ENCODE measurements at regions not wholly inside any gene's neighbourhood (a gene's known extent, or its start where the extent isn't known, plus 50 kb on each side); places are given as distances from the start of the nearest gene placed in this dataset.

- DNase-seq, result no peak
- Mint-ChIP-seq H3K27ac (no peak overlapping the region), H3K27me3 (ENCODE audit: low read depth, poor library complexity) (peaks cover 2% of the 10 kb centered on the region), H3K36me3 (ENCODE audit: low read depth) (peaks cover 11% of the 10 kb centered on the region), H3K4me3 (no peak overlapping the region), H3K9me3 (no peaks in the 10 kb centered on the region), H3K4me1 (peaks cover 6% of the 10 kb centered on the region)
- TF ChIP-seq CTCF (IDR thresholded peaks at IDR 0.05), result no peak
Observed at GRCh38 chr14:71507681-71508080, 424.5 kb upstream of the RGS6 start.

- Mint-ChIP-seq H3K4me3 (no peak overlapping the region), H3K4me1 (peaks cover 6% of the 10 kb centered on the region), H3K36me3 (ENCODE audit: low read depth) (peaks cover 23% of the 10 kb centered on the region), H3K27ac (no peak overlapping the region), H3K9me3 (no peaks in the 10 kb centered on the region), H3K27me3 (ENCODE audit: low read depth, poor library complexity) (peaks cover 2% of the 10 kb centered on the region)
- TF ChIP-seq CTCF (IDR thresholded peaks at IDR 0.05), result no peak
- no peak for DNase-seq
Observed at GRCh38 chr14:71508901-71509300, 423.3 kb upstream of the RGS6 start.

- H3K36me3 Mint-ChIP-seq (ENCODE audit: low read depth), result peaks cover 41% of the 10 kb centered on the region
- H3K27me3 Mint-ChIP-seq (ENCODE audit: low read depth, poor library complexity), result peaks cover 2% of the 10 kb centered on the region
- H3K4me1 Mint-ChIP-seq, result peaks cover 13% of the 10 kb centered on the region
- no peak for TF ChIP-seq CTCF (IDR thresholded peaks at IDR 0.05)
- no peak overlapping the region for H3K4me3 Mint-ChIP-seq
- H3K9me3 Mint-ChIP-seq, result no peaks in the 10 kb centered on the region
- no peak overlapping the region for H3K27ac Mint-ChIP-seq
- DNase-seq, result no peak
Observed at GRCh38 chr14:71511152-71511551, 421.1 kb upstream of the RGS6 start.

GRCh38 chr14:71514941-71515919 lies 417.0 kb upstream of the RGS6 start:
- Mint-ChIP-seq H3K4me1 (peaks cover 13% of the 10 kb centered on the region), H3K27ac (peak overlapping the region; percentile 93), H3K36me3 (ENCODE audit: low read depth) (peaks cover 68% of the 10 kb centered on the region)

GRCh38 chr14:71521238-71522135 lies 410.7 kb upstream of the RGS6 start:
- TF ChIP-seq CTCF (IDR thresholded peaks at IDR 0.05), result no peak
- H3K27me3 Mint-ChIP-seq (ENCODE audit: low read depth, poor library complexity), result no peaks in the 10 kb centered on the region
- no peak for DNase-seq
- peaks cover 28% of the 10 kb centered on the region for H3K36me3 Mint-ChIP-seq (ENCODE audit: low read depth)
- no peak overlapping the region for H3K27ac Mint-ChIP-seq
- H3K4me3 Mint-ChIP-seq, result no peak overlapping the region
- H3K9me3 Mint-ChIP-seq, result peaks cover 12% of the 10 kb centered on the region
- H3K4me1 Mint-ChIP-seq, result peaks cover 15% of the 10 kb centered on the region

More at GRCh38 chr14:71514941-71515919, 417.0 kb upstream of the RGS6 start:
- peaks cover 2% of the 10 kb centered on the region for H3K27me3 Mint-ChIP-seq (ENCODE audit: low read depth, poor library complexity)
- H3K4me3 Mint-ChIP-seq, result no peak overlapping the region
- no peak for DNase-seq
- H3K9me3 Mint-ChIP-seq, result peaks cover 12% of the 10 kb centered on the region
- no peak for TF ChIP-seq CTCF (IDR thresholded peaks at IDR 0.05)
